Tongue (tissue), 1 donor: ENCODE measurements at regions not wholly inside any gene's neighbourhood (a gene's known extent, or its start where the extent isn't known, plus 50 kb on each side); places are given as distances from the start of the nearest gene placed in this dataset.
A peak's percentile ranks its signal among the peaks of the same experiment; 100 is the strongest.

Experiments used
- DNase-seq: peaks from one replicate; pipeline ENCODE4 v3.0.0-alpha.2; 2015

- no peak for DNase-seq
These were observed 166.6 kb upstream of the SETBP1 start for GRCh38 chr18:44514106-44514505.

- DNase-seq: no peak
These were observed 165.9 kb upstream of the SETBP1 start for GRCh38 chr18:44514766-44515165.

GRCh38 chr18:44516450-44516849, 164.2 kb upstream of the SETBP1 start:
- DNase-seq: no peak

GRCh38 chr18:44517136-44517535, 163.6 kb upstream of the SETBP1 start:
- DNase-seq: no peak

- peak; percentile 19 for DNase-seq
These were observed 162.5 kb upstream of the SETBP1 start for GRCh38 chr18:44518091-44518615.

- peak; percentile 65 for DNase-seq
These were observed 162.0 kb upstream of the SETBP1 start for GRCh38 chr18:44518666-44519065.

- no peak for DNase-seq
These were observed 159.6 kb upstream of the SETBP1 start for GRCh38 chr18:44520981-44521667.

GRCh38 chr18:44521668-44522022, 159.0 kb upstream of the SETBP1 start:
- no peak for DNase-seq

GRCh38 chr18:44526705-44527415, 153.8 kb upstream of the SETBP1 start:
- no peak for DNase-seq

GRCh38 chr18:44533071-44533470, 147.6 kb upstream of the SETBP1 start:
- no peak for DNase-seq

- DNase-seq: peak; percentile 88
These were observed 144.6 kb upstream of the SETBP1 start for GRCh38 chr18:44536046-44536445.

- no peak for DNase-seq
These were observed 144.1 kb upstream of the SETBP1 start for GRCh38 chr18:44536619-44537018.

- no peak for DNase-seq
These were observed 143.2 kb upstream of the SETBP1 start for GRCh38 chr18:44537526-44537925.

GRCh38 chr18:44539926-44540325, 140.8 kb upstream of the SETBP1 start:
- no peak for DNase-seq

GRCh38 chr18:44541159-44541558, 139.5 kb upstream of the SETBP1 start:
- DNase-seq: peak; percentile 53

- no peak for DNase-seq
These were observed 138.9 kb upstream of the SETBP1 start for GRCh38 chr18:44541781-44542180.

GRCh38 chr18:44543387-44543786, 137.3 kb upstream of the SETBP1 start:
- DNase-seq: no peak

GRCh38 chr18:44545359-44545985, 135.2 kb upstream of the SETBP1 start:
- no peak for DNase-seq

GRCh38 chr18:44546954-44547353, 133.7 kb upstream of the SETBP1 start:
- DNase-seq: no peak

- DNase-seq: peak; percentile 51
These were observed 132.1 kb upstream of the SETBP1 start for GRCh38 chr18:44548291-44549221.

- DNase-seq: no peak
These were observed 128.0 kb upstream of the SETBP1 start for GRCh38 chr18:44552706-44553105.

- no peak for DNase-seq
These were observed 124.4 kb upstream of the SETBP1 start for GRCh38 chr18:44556296-44556695.
